NCI-H2081 treated with DMSO at 0.1 percent for 48 hours (cell line): ENCODE measurements at regions not wholly inside any gene's neighbourhood (a gene's known extent, or its start where the extent isn't known, plus 50 kb on each side); places are given as distances from the start of the nearest gene placed in this dataset.
"Not testable (repeated sequence)": the region's sequence is repeated elsewhere in the genome, so short reads cannot be mapped to it uniquely, and the experiment has no call there.

Experiments
- DNase-seq: peaks from one replicate; lab custom pipeline; 2025; lab: John Stamatoyannopoulos, UW

GRCh38 chr2:56515399-56515798, 331.6 kb downstream of the CCDC85A start:
- DNase-seq = no peak

- no peak for DNase-seq
These were observed 336.0 kb downstream of the CCDC85A start for GRCh38 chr2:56519806-56520205.

- DNase-seq = peak; percentile 19
These were observed 338.9 kb downstream of the CCDC85A start for GRCh38 chr2:56522605-56523089.

- no peak for DNase-seq
These were observed 340.0 kb downstream of the CCDC85A start for GRCh38 chr2:56523816-56524215.

- DNase-seq = no peak
These were observed 348.1 kb downstream of the CCDC85A start for GRCh38 chr2:56531668-56532420.

GRCh38 chr2:56534321-56534720, 350.5 kb downstream of the CCDC85A start:
- no peak for DNase-seq

GRCh38 chr2:56537756-56538155, 354.0 kb downstream of the CCDC85A start:
- DNase-seq = no peak

- DNase-seq = no peak
These were observed 355.8 kb downstream of the CCDC85A start for GRCh38 chr2:56539618-56540017.

GRCh38 chr2:56540467-56540866, 356.7 kb downstream of the CCDC85A start:
- no peak for DNase-seq

- DNase-seq = no peak
These were observed 357.1 kb downstream of the CCDC85A start for GRCh38 chr2:56540916-56541315.

GRCh38 chr2:56542213-56542612, 358.4 kb downstream of the CCDC85A start:
- no peak for DNase-seq

- DNase-seq = no peak
These were observed 381.4 kb downstream of the CCDC85A start for GRCh38 chr2:56565143-56565542.

GRCh38 chr2:56571074-56571473, 387.3 kb downstream of the CCDC85A start:
- no peak for DNase-seq

- DNase-seq = no peak
These were observed 392.2 kb downstream of the CCDC85A start for GRCh38 chr2:56576001-56576400.

- no peak for DNase-seq
These were observed 396.5 kb downstream of the CCDC85A start for GRCh38 chr2:56580242-56580641.

GRCh38 chr2:56582570-56582969, 398.8 kb downstream of the CCDC85A start:
- DNase-seq = no peak

GRCh38 chr2:56583796-56584315, 400.1 kb downstream of the CCDC85A start:
- no peak for DNase-seq

- DNase-seq = no peak
These were observed 403.7 kb downstream of the CCDC85A start for GRCh38 chr2:56587456-56587855.

GRCh38 chr2:56589194-56589593, 405.4 kb downstream of the CCDC85A start:
- DNase-seq = no peak

GRCh38 chr2:56589835-56590234, 406.0 kb downstream of the CCDC85A start:
- no peak for DNase-seq

- DNase-seq = no peak
These were observed 406.8 kb downstream of the CCDC85A start for GRCh38 chr2:56590611-56591010.

- not testable (repeated sequence) for DNase-seq
These were observed 422.3 kb downstream of the CCDC85A start for GRCh38 chr2:56606086-56606485.

GRCh38 chr2:56613254-56613653, 429.5 kb downstream of the CCDC85A start:
- no peak for DNase-seq

GRCh38 chr2:56613920-56614319, 430.1 kb downstream of the CCDC85A start:
- no peak for DNase-seq
